ENCODE measurements at regions not wholly inside any gene's neighbourhood (a gene's known extent, or its start where the extent isn't known, plus 50 kb on each side); places are given as distances from the start of the nearest gene placed in this dataset.

- H3K36me3 ChIP-seq, result no peaks in the 10 kb centered on the region
- no peaks in the 10 kb centered on the region for H3K9me3 ChIP-seq (ENCODE audit: low read depth)
- no peak overlapping the region for H3K4me3 ChIP-seq
- H3K4me1 ChIP-seq (ENCODE audit: low read depth), result no peaks in the 10 kb centered on the region
- no peak overlapping the region for H3K27ac ChIP-seq
- no peak for TF ChIP-seq CTCF (IDR thresholded peaks at IDR 0.05; ENCODE audit: low read depth, low read length)
- DNase-seq (ENCODE audit: low read depth in 1 of 2, low spot score in 1 of 2), result no peak
- H3K27me3 ChIP-seq, result peaks cover 30% of the 10 kb centered on the region
Measured at GRCh38 chr18:75912829-75913228, 485.3 kb upstream of the SMIM21 start.

GRCh38 chr18:75904416-75904815 lies 476.9 kb upstream of the SMIM21 start:
- Histone ChIP-seq H3K27ac (no peak overlapping the region), H3K9me3 (ENCODE audit: low read depth) (no peaks in the 10 kb centered on the region), H3K4me3 (no peak overlapping the region), H3K4me1 (ENCODE audit: low read depth) (no peaks in the 10 kb centered on the region), H3K36me3 (no peaks in the 10 kb centered on the region), H3K27me3 (no peaks in the 10 kb centered on the region)
- TF ChIP-seq CTCF (IDR thresholded peaks at IDR 0.05; ENCODE audit: low read depth, low read length), result no peak
- DNase-seq (ENCODE audit: low read depth in 1 of 2, low spot score in 1 of 2), result no peak

- Histone ChIP-seq H3K36me3 (no peaks in the 10 kb centered on the region), H3K4me3 (no peak overlapping the region), H3K4me1 (ENCODE audit: low read depth) (no peaks in the 10 kb centered on the region), H3K9me3 (ENCODE audit: low read depth) (no peaks in the 10 kb centered on the region), H3K27ac (no peak overlapping the region), H3K27me3 (no peaks in the 10 kb centered on the region)
- no peak for DNase-seq (ENCODE audit: low read depth in 1 of 2, low spot score in 1 of 2)
- TF ChIP-seq CTCF (IDR thresholded peaks at IDR 0.05; ENCODE audit: low read depth, low read length), result no peak
Measured at GRCh38 chr18:75898651-75899050, 471.1 kb upstream of the SMIM21 start.

- Histone ChIP-seq H3K9me3 (ENCODE audit: low read depth) (no peaks in the 10 kb centered on the region), H3K27ac (no peak overlapping the region), H3K4me3 (no peak overlapping the region), H3K4me1 (ENCODE audit: low read depth) (no peaks in the 10 kb centered on the region), H3K36me3 (no peaks in the 10 kb centered on the region), H3K27me3 (no peaks in the 10 kb centered on the region)
- TF ChIP-seq CTCF (IDR thresholded peaks at IDR 0.05; ENCODE audit: low read depth, low read length), result no peak
- no peak for DNase-seq (ENCODE audit: low read depth in 1 of 2, low spot score in 1 of 2)
Measured at GRCh38 chr18:75897386-75897785, 469.9 kb upstream of the SMIM21 start.

GRCh38 chr18:75896865-75897264 lies 469.4 kb upstream of the SMIM21 start:
- TF ChIP-seq CTCF (IDR thresholded peaks at IDR 0.05; ENCODE audit: low read depth, low read length), result no peak
- Histone ChIP-seq H3K27ac (no peak overlapping the region), H3K4me3 (no peak overlapping the region), H3K9me3 (ENCODE audit: low read depth) (no peaks in the 10 kb centered on the region), H3K27me3 (peaks cover 2% of the 10 kb centered on the region), H3K4me1 (ENCODE audit: low read depth) (no peaks in the 10 kb centered on the region), H3K36me3 (no peaks in the 10 kb centered on the region)
- DNase-seq (ENCODE audit: low read depth in 1 of 2, low spot score in 1 of 2), result peak in 1 of 2 donors; percentile 40

GRCh38 chr18:75895135-75895534 lies 467.6 kb upstream of the SMIM21 start:
- H3K4me3 ChIP-seq, result no peak overlapping the region
- no peaks in the 10 kb centered on the region for H3K36me3 ChIP-seq
- no peaks in the 10 kb centered on the region for H3K4me1 ChIP-seq (ENCODE audit: low read depth)
- H3K27me3 ChIP-seq, result peaks cover 13% of the 10 kb centered on the region
- DNase-seq (ENCODE audit: low read depth in 1 of 2, low spot score in 1 of 2), result no peak
- H3K27ac ChIP-seq, result no peak overlapping the region
- H3K9me3 ChIP-seq (ENCODE audit: low read depth), result no peaks in the 10 kb centered on the region
- TF ChIP-seq CTCF (IDR thresholded peaks at IDR 0.05; ENCODE audit: low read depth, low read length), result no peak
